H9 (cell line): ENCODE measurements at regions not wholly inside any gene's neighbourhood (a gene's known extent, or its start where the extent isn't known, plus 50 kb on each side); places are given as distances from the start of the nearest gene placed in this dataset.
A peak's percentile ranks its signal among the peaks of the same experiment; 100 is the strongest.

Source experiments
- DNase-seq: peaks from one replicate; pipeline ENCODE4 v3.0.0-alpha.2; 2017
- H2AFZ ChIP-seq: one replicate; pipeline ENCODE4 v1.6.1; 2013; ENCODE audit warnings: mild to moderate bottlenecking, low read length, control low read depth, moderate library complexity
- H2AK5ac ChIP-seq: 2 replicates; pipeline ENCODE4 v1.6.1; 2013; ENCODE audit warnings: low read length, control low read depth, mixed read lengths; ENCODE audit not compliant: insufficient read length
- H2BK120ac ChIP-seq: one replicate; pipeline ENCODE4 v1.6.1; 2013; ENCODE audit warnings: low read depth, mild to moderate bottlenecking, low read length, control low read depth, inconsistent platforms; ENCODE audit not compliant: poor library complexity, severe bottlenecking
- H2BK12ac ChIP-seq: 2 replicates; pipeline ENCODE4 v1.6.1; 2013; ENCODE audit warnings: low read length, control low read depth, mixed read lengths, low read depth; ENCODE audit not compliant: insufficient read length
- H2BK15ac ChIP-seq: 2 replicates; pipeline ENCODE4 v1.6.1; 2013; ENCODE audit warnings: low read depth, low read length, control low read depth
- H2BK20ac ChIP-seq: one replicate; pipeline ENCODE4 v1.6.1; 2013; ENCODE audit warnings: low read depth, mild to moderate bottlenecking, low read length, control low read depth, inconsistent platforms; ENCODE audit not compliant: poor library complexity, severe bottlenecking
- H2BK5ac ChIP-seq: 2 replicates; pipeline ENCODE4 v1.6.1; 2013; ENCODE audit warnings: low read length, control low read depth, mixed read lengths; ENCODE audit not compliant: insufficient read length
- H3K14ac ChIP-seq: 2 replicates; pipeline ENCODE4 v1.6.1; 2013; ENCODE audit warnings: low read length, control low read depth; ENCODE audit not compliant: insufficient read depth
- H3K18ac ChIP-seq: 2 replicates; pipeline ENCODE4 v1.6.1; 2013; ENCODE audit warnings: low read depth, mild to moderate bottlenecking, mixed read lengths, low read length, control low read depth; ENCODE audit not compliant: insufficient read length
- H3K23ac ChIP-seq: 2 replicates; pipeline ENCODE4 v1.6.1; 2013; ENCODE audit warnings: low read length, control low read depth, mixed read lengths, low read depth; ENCODE audit not compliant: insufficient read length
- H3K23me2 ChIP-seq: 2 replicates; pipeline ENCODE4 v1.6.1; 2013; ENCODE audit warnings: low read depth, mild to moderate bottlenecking, mixed read lengths, low read length, control low read depth; ENCODE audit not compliant: insufficient read length, poor library complexity, severe bottlenecking
- H3K27ac ChIP-seq: 2 replicates; pipeline ENCODE4 v1.5.1; 2013; ENCODE audit warnings: low read length, control low read depth, mixed read lengths, low read depth; ENCODE audit not compliant: insufficient read length
- H3K27me3 ChIP-seq: 2 replicates; pipeline ENCODE4 v1.6.1; 2013; ENCODE audit warnings: low read length, control low read depth, inconsistent platforms; ENCODE audit not compliant: insufficient read depth
- H3K4ac ChIP-seq: 2 replicates; pipeline ENCODE4 v1.6.1; 2013; ENCODE audit warnings: low read depth, mild to moderate bottlenecking, control low read depth, inconsistent platforms, low read length, moderate library complexity
- H3K4me1 ChIP-seq: 2 replicates; pipeline ENCODE4 v1.6.1; 2013; ENCODE audit warnings: low read length, control low read depth, inconsistent platforms; ENCODE audit not compliant: insufficient read depth
- H3K4me2 ChIP-seq: 2 replicates; pipeline ENCODE4 v1.6.1; 2013; ENCODE audit warnings: low read length, control low read depth, mixed read lengths; ENCODE audit not compliant: insufficient read length, insufficient read depth
- H3K56ac ChIP-seq: 2 replicates; pipeline ENCODE4 v1.6.1; 2013; ENCODE audit warnings: low read depth, mild to moderate bottlenecking, mixed read lengths, low read length, control low read depth; ENCODE audit not compliant: insufficient read length
- H3K79me1 ChIP-seq: 2 replicates; pipeline ENCODE4 v1.6.1; 2013; ENCODE audit warnings: low read depth, mild to moderate bottlenecking, moderate library complexity, low read length, control low read depth, inconsistent platforms; ENCODE audit not compliant: insufficient read depth, poor library complexity, severe bottlenecking
- H3K79me2 ChIP-seq: 2 replicates; pipeline ENCODE4 v1.6.1; 2013; ENCODE audit warnings: low read length, control low read depth, inconsistent platforms; ENCODE audit not compliant: insufficient read depth
- H3K9ac ChIP-seq: 2 replicates; pipeline ENCODE4 v1.6.1; 2013; ENCODE audit warnings: low read length, control low read depth, mixed read lengths; ENCODE audit not compliant: insufficient read length; ENCODE audit errors: extremely low read depth
- H3K9me3 ChIP-seq: one replicate; pipeline ENCODE4 v1.6.1; 2013; ENCODE audit warnings: low read depth, low read length, inconsistent platforms; ENCODE audit not compliant: control insufficient read depth
- H3T11ph ChIP-seq: one replicate; pipeline ENCODE4 v1.6.1; 2013; ENCODE audit warnings: mild to moderate bottlenecking, low read length, control low read depth, inconsistent platforms
- H4K20me1 ChIP-seq: one replicate; pipeline ENCODE4 v1.6.1; 2013; ENCODE audit not compliant: control insufficient read depth, insufficient read length, insufficient read depth
- H4K5ac ChIP-seq: 2 replicates; pipeline ENCODE4 v1.6.1; 2013; ENCODE audit warnings: low read depth, mild to moderate bottlenecking, mixed read lengths, low read length, control low read depth; ENCODE audit not compliant: insufficient read length
- H4K8ac ChIP-seq: replicated peaks from 2 replicates; pipeline ENCODE4 v1.6.1; 2013; ENCODE audit warnings: low read length, control low read depth, mixed read lengths, low read depth; ENCODE audit not compliant: insufficient read length
- H4K91ac ChIP-seq: 2 replicates; pipeline ENCODE4 v1.6.1; 2013; ENCODE audit warnings: low read depth, mild to moderate bottlenecking, moderate library complexity, mixed read lengths, low read length, control low read depth; ENCODE audit not compliant: insufficient read length
- H3K27ac Mint-ChIP-seq, 3 experiments: 2 replicates in 2 of 3; 3 replicates in 1 of 3; pipeline ENCODE4 v1.8.0; 2020 to 2021; ENCODE audit warnings: mixed read lengths in 3 of 3, mild to moderate bottlenecking in 1 of 3, moderate library complexity in 1 of 3
- H3K27me3 Mint-ChIP-seq: 2 replicates; pipeline ENCODE4 v1.8.0; 2021; ENCODE audit warnings: low read depth, mild to moderate bottlenecking, moderate library complexity, mixed read lengths
- H3K36me3 Mint-ChIP-seq, 3 experiments: 2 replicates in 2 of 3; 3 replicates in 1 of 3; pipeline ENCODE4 v1.8.0; 2020 to 2021; ENCODE audit warnings: low read depth in 3 of 3, mixed read lengths in 3 of 3; ENCODE audit not compliant: insufficient read depth in 1 of 3
- H3K4me1 Mint-ChIP-seq, 2 experiments: 2 replicates each; pipeline ENCODE4 v1.8.0; 2020; ENCODE audit warnings: mixed read lengths in 2 of 2
- H3K4me3 Mint-ChIP-seq, 2 experiments: 2 replicates in 1 of 2; 3 replicates in 1 of 2; pipeline ENCODE4 v1.8.0; 2020 to 2021; ENCODE audit warnings: mild to moderate bottlenecking in 2 of 2, mixed read lengths in 2 of 2, moderate library complexity in 1 of 2
- H3K9me3 Mint-ChIP-seq, 2 experiments: 2 replicates in 1 of 2; 3 replicates in 1 of 2; pipeline ENCODE4 v1.8.0; 2020; ENCODE audit warnings: mild to moderate bottlenecking in 2 of 2, mixed read lengths in 2 of 2, moderate library complexity in 1 of 2
- WGBS: extraction: QIAGEN DNeasy Blood & Tissue Kit; methylation state at CpG from one replicate; pipeline ENCODE4 v1.1.7; 2013; ENCODE audit warnings: missing lambda C conversion rate, low lambda C conversion rate, mixed read lengths; ENCODE audit not compliant: insufficient read length; ENCODE audit errors: extremely low coverage; 5-methylcytosine and 5-hydroxymethylcytosine counted together
- TF ChIP-seq, protein P1 (sequence below): fragments of 200-600 bp; sonication (generic); conservative IDR thresholded peaks from 3 replicates; pipeline ENCODE4 v1.8.0; 2021; ENCODE audit warnings: antibody characterized with exemption, mild to moderate bottlenecking

GRCh38 chr5:163619951-163620350 is 114.5 kb downstream of the MAT2B start:
- H3K27ac ChIP-seq: no peak overlapping the region
- Mint-ChIP-seq H3K27ac (peak overlapping the region in 1 of 3 experiments; percentile 3; a peak in 1 of 7 replicates), H3K4me3 (no peak overlapping the region), H3K4me1 (no peaks in the 10 kb centered on the region), H3K9me3 (no peaks in the 10 kb centered on the region), H3K36me3 (no peaks in the 10 kb centered on the region), H3K27me3 (no peaks in the 10 kb centered on the region)
- H4K91ac ChIP-seq: no peak overlapping the region
- TF ChIP-seq, protein P1, sequence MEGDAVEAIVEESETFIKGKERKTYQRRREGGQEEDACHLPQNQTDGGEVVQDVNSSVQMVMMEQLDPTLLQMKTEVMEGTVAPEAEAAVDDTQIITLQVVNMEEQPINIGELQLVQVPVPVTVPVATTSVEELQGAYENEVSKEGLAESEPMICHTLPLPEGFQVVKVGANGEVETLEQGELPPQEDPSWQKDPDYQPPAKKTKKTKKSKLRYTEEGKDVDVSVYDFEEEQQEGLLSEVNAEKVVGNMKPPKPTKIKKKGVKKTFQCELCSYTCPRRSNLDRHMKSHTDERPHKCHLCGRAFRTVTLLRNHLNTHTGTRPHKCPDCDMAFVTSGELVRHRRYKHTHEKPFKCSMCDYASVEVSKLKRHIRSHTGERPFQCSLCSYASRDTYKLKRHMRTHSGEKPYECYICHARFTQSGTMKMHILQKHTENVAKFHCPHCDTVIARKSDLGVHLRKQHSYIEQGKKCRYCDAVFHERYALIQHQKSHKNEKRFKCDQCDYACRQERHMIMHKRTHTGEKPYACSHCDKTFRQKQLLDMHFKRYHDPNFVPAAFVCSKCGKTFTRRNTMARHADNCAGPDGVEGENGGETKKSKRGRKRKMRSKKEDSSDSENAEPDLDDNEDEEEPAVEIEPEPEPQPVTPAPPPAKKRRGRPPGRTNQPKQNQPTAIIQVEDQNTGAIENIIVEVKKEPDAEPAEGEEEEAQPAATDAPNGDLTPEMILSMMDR: no peak
- no peaks in the 10 kb centered on the region for H3K23me2 ChIP-seq
- H3K4ac ChIP-seq: no peak overlapping the region
- H3K14ac ChIP-seq: no peak overlapping the region
- no peak overlapping the region for H3K9ac ChIP-seq
- H2AK5ac ChIP-seq: no peak overlapping the region
- H3K4me2 ChIP-seq: no peak overlapping the region
- no peak overlapping the region for H3K56ac ChIP-seq
- H2BK12ac ChIP-seq: no peak overlapping the region
- H3K79me1 ChIP-seq: no peaks in the 10 kb centered on the region
- no peaks in the 10 kb centered on the region for H3K79me2 ChIP-seq
- H2BK15ac ChIP-seq: no peak overlapping the region
- H3K4me1 ChIP-seq: no peaks in the 10 kb centered on the region
- H4K8ac ChIP-seq: no peak overlapping the region
- H3T11ph ChIP-seq: no peak overlapping the region
- H3K18ac ChIP-seq: no peak overlapping the region
- no peak overlapping the region for H4K5ac ChIP-seq
- no peaks in the 10 kb centered on the region for H3K9me3 ChIP-seq
- no peak overlapping the region for H3K23ac ChIP-seq
- no peaks in the 10 kb centered on the region for H4K20me1 ChIP-seq
- H2AFZ ChIP-seq: no peak overlapping the region
- H2BK20ac ChIP-seq: peak overlapping the region; percentile 6
- no peak overlapping the region for H2BK5ac ChIP-seq
- WGBS: no CpG with 5 or more reads among the region's 5 CpGs
- no peaks in the 10 kb centered on the region for H3K27me3 ChIP-seq
- no peak for DNase-seq
- H2BK120ac ChIP-seq: no peak overlapping the region
